GM12878 (cell line): ENCODE measurements at regions not wholly inside any gene's neighbourhood (a gene's known extent, or its start where the extent isn't known, plus 50 kb on each side); places are given as distances from the start of the nearest gene placed in this dataset.
"Not testable (repeated sequence)": the region's sequence is repeated elsewhere in the genome, so short reads cannot be mapped to it uniquely, and the experiment has no call there.

Source experiments
- ATAC-seq: fragments of 200-7000 bp; cut with Tn5 transposase; 3 replicates; pipeline ENCODE4 v1.9.1; 2020; ENCODE audit warnings: mild to moderate bottlenecking, moderate library complexity
- BruUV-seq: library from RNA; stranded (reverse); fragments of 400-500 nt; replicated peaks from 2 replicates; lab custom pipeline; 2021; lab: Mats Ljungman, UMichigan
- CTCF ChIA-PET: fragments of 300-600 bp; sonication (Branson Sonifier 250); formaldehyde crosslinking; extraction: SDS; loops from one replicate; lab custom pipeline; 2021; ENCODE audit warnings: inconsistent platforms; lab: Yijun Ruan, JAX
- POLR2A ChIA-PET: fragments of 350-600 bp; formaldehyde crosslinking; extraction: SDS; loops from one replicate; lab custom pipeline; 2021; ENCODE audit warnings: inconsistent platforms; lab: Charles Lee
- RAD21 ChIA-PET: fragments of 300-600 bp; sonication (Branson Sonifier 250); formaldehyde crosslinking; loops from one replicate; lab custom pipeline; 2023; ENCODE audit warnings: antibody characterized with exemption; ENCODE audit not compliant: unreplicated experiment; lab: Charles Lee
- SMC1A ChIA-PET: fragments of 300-600 bp; sonication (Branson Sonifier 250); formaldehyde crosslinking; loops from one replicate; lab custom pipeline; 2023; ENCODE audit not compliant: unreplicated experiment, uncharacterized antibody; lab: Charles Lee
- DNase-seq: peaks from one replicate; pipeline ENCODE4 v3.0.0-alpha.2; 2011; ENCODE audit warnings: low read depth, low spot score
- FAIRE-seq: peaks from 3 replicates; lab custom pipeline; 2011; peaks lifted over from hg19 to GRCh38; lab: Jason Lieb, UNC
- H2AFZ ChIP-seq: 2 replicates; pipeline ENCODE4 v1.6.0; 2011; ENCODE audit warnings: low read depth, low read length, control low read depth; ENCODE audit not compliant: control insufficient read depth
- H3K27ac ChIP-seq: 2 replicates; pipeline ENCODE4 v1.5.1; 2011; ENCODE audit warnings: control low read depth; ENCODE audit not compliant: control insufficient read depth, insufficient read depth
- H3K27me3 ChIP-seq, 2 experiments: replicated peaks in 1 of 2; 2 replicates each; pipeline versions ENCODE4 v1.6.0 to v1.6.1; 2011; ENCODE audit warnings: low read length in 1 of 2; ENCODE audit not compliant: control insufficient read depth in 2 of 2, insufficient read depth in 2 of 2
- H3K36me3 ChIP-seq, 2 experiments: 2 replicates each; pipeline ENCODE4 v1.5.1; 2011; ENCODE audit warnings: low read length in 1 of 2; ENCODE audit not compliant: control insufficient read depth in 2 of 2, insufficient read depth in 2 of 2
- H3K4me1 ChIP-seq: 2 replicates; pipeline ENCODE4 v1.6.1; 2011; ENCODE audit warnings: mild to moderate bottlenecking, low read length, moderate library complexity, mixed read lengths; ENCODE audit not compliant: control insufficient read depth, insufficient read depth
- H3K4me2 ChIP-seq: 2 replicates; pipeline ENCODE4 v1.6.0; 2011; ENCODE audit warnings: control low read depth; ENCODE audit not compliant: control insufficient read depth, insufficient read depth
- H3K4me3 ChIP-seq: fragments of 200-600 bp; sonication (generic); 2 replicates; pipeline ENCODE4 v1.5.1; 2016
- H3K79me2 ChIP-seq: 2 replicates; pipeline ENCODE4 v1.6.0; 2011; ENCODE audit warnings: low read length; ENCODE audit not compliant: control insufficient read depth, insufficient read depth
- H3K9ac ChIP-seq: 2 replicates; pipeline ENCODE4 v1.8.0; 2011; ENCODE audit warnings: low read length, control low read depth, mixed read lengths; ENCODE audit not compliant: control insufficient read depth, insufficient read depth
- H3K9me3 ChIP-seq: replicated peaks from 3 replicates; pipeline ENCODE4 v1.5.1; 2011; ENCODE audit warnings: mild to moderate bottlenecking, low read length; ENCODE audit not compliant: control insufficient read depth, insufficient read depth
- H4K20me1 ChIP-seq: 2 replicates; pipeline ENCODE4 v1.6.0; 2011; ENCODE audit not compliant: control insufficient read depth, insufficient read depth
- BCL3 ChIP-seq: IDR thresholded peaks from 2 replicates; pipeline ENCODE4 v1.6.1; 2011; ENCODE audit warnings: borderline replicate concordance, low read depth, mild to moderate bottlenecking, moderate library complexity, low read length; ENCODE audit not compliant: insufficient read depth, poor library complexity, severe bottlenecking
- NFIC ChIP-seq: IDR thresholded peaks from 2 replicates; pipeline ENCODE4 v1.6.1; 2012; ENCODE audit warnings: low read depth, mild to moderate bottlenecking, inconsistent platforms, low read length, moderate library complexity
- NFYA ChIP-seq: IDR thresholded peaks from 2 replicates; pipeline ENCODE4 v1.6.1; 2011; ENCODE audit warnings: low read depth, mild to moderate bottlenecking, low read length, improper control_type of control experiment, borderline replicate concordance
- SKIL ChIP-seq: fragments of 450-650 bp; IDR thresholded peaks from 2 replicates; pipeline ENCODE4 v1.6.1; 2017; ENCODE audit warnings: mild to moderate bottlenecking, low read depth, inconsistent platforms; ENCODE audit not compliant: poor library complexity, severe bottlenecking
- WGBS: methylation state at CpG from one replicate; pipeline ENCODE4 v1.1.6; 2016; ENCODE audit warnings: low lambda C conversion rate; ENCODE audit not compliant: insufficient replicate concordance, insufficient coverage; ENCODE audit errors: missing lambda C conversion rate; 5-methylcytosine and 5-hydroxymethylcytosine counted together
- in situ Hi-C: fragments of 300-500 bp; cut with MboI; formaldehyde crosslinking; loops from 9 replicates; pipeline ENCODE4 v1.14.3; 2018; ENCODE audit warnings: mixed read lengths
- intact Hi-C: fragments of 100-400 bp; cut with micrococcal nuclease; formaldehyde crosslinking; loops from one replicate; pipeline ENCODE4 v1.14.2; 2022; ENCODE audit not compliant: unreplicated experiment

- intact Hi-C loops: no loop called here
- DNase-seq (no peak), FAIRE-seq (no peak), ATAC-seq (no peak)
- Histone ChIP-seq H3K27me3 (peaks cover 0 to 1% of the 10 kb centered on the region in 2 experiments; a peak in 3 of 4 replicates), H3K36me3 (no peaks in the 10 kb centered on the region), H3K4me1 (no peaks in the 10 kb centered on the region), H3K4me2 (no peak overlapping the region), H2AFZ (no peak overlapping the region), H4K20me1 (no peaks in the 10 kb centered on the region), H3K79me2 (no peaks in the 10 kb centered on the region), H3K9me3 (no peaks in the 10 kb centered on the region), H3K4me3 (no peak overlapping the region), H3K27ac (no peak overlapping the region), H3K9ac (no peak overlapping the region)
- BruUV-seq: no TSS peak
- ChIA-PET POLR2A (no interaction called here), CTCF (no interaction called here), SMC1A (interaction anchor here (0.6 kb wide), 1 partner anchor 19 kb away, joined by 3 read pairs; no protein-coding TSS in a partner anchor), RAD21 (no interaction called here)
- 53% methylated on average over 10 of the region's 10 CpGs for WGBS
- no peak for TF ChIP-seq SKIL
- TF ChIP-seq NFYA: no peak
- in situ Hi-C loops: no loop called here
Measured at GRCh38 chr5:173484569-173484968, 131.9 kb downstream of the BOD1 start.

GRCh38 chr5:173483599-173483998 is 132.9 kb downstream of the BOD1 start:
- WGBS: 48% methylated on average over 3 of the region's 3 CpGs
- CTCF ChIA-PET, intact Hi-C loops, H3K27me3 ChIP-seq, H3K4me1 ChIP-seq, H3K4me2 ChIP-seq, POLR2A ChIA-PET, H3K9me3 ChIP-seq, BruUV-seq, ATAC-seq, RAD21 ChIA-PET, H4K20me1 ChIP-seq, H3K27ac ChIP-seq, in situ Hi-C loops, DNase-seq, H2AFZ ChIP-seq: not testable (repeated sequence)
- TF ChIP-seq NFIC (peak; percentile 32; the same call in 1 of the 2 replicates), BCL3 (peak; percentile 75)
- TF ChIP-seq, all 136 proteins: peak for 2; not testable (repeated sequence) for 134
- not testable (repeated sequence) for H3K36me3 ChIP-seq, H3K4me3 ChIP-seq, H3K9ac ChIP-seq, FAIRE-seq, H3K79me2 ChIP-seq
- SMC1A ChIA-PET: interaction anchor here (0.6 kb wide), 1 partner anchor 20 kb away, joined by 3 read pairs; no protein-coding TSS in a partner anchor
